Naive B cell (primary cell): ENCODE measurements at regions not wholly inside any gene's neighbourhood (a gene's known extent, or its start where the extent isn't known, plus 50 kb on each side); places are given as distances from the start of the nearest gene placed in this dataset.
"Not testable (repeated sequence)": the region's sequence is repeated elsewhere in the genome, so short reads cannot be mapped to it uniquely, and the experiment has no call there.

ENCODE experiments used
- ATAC-seq, 2 donors: fragments of 150-1000 bp; cut with Tn5 transposase; 2 replicates each; pipeline ENCODE4 v1.10.0; 2021; ENCODE audit warnings: low read depth in 2 of 2, mild to moderate bottlenecking in 2 of 2, moderate library complexity in 2 of 2
- DNase-seq: peaks from one replicate; pipeline ENCODE4 v3.0.0; 2022
- H3K27ac Mint-ChIP-seq, 6 donors: one replicate each; pipeline ENCODE4 v1.8.0; 2020 to 2022; ENCODE audit warnings: mild to moderate bottlenecking in 6 of 6, mixed read lengths in 6 of 6, moderate library complexity in 5 of 6, inconsistent platforms in 2 of 6
- H3K27me3 Mint-ChIP-seq, 3 donors: one replicate each; pipeline ENCODE4 v1.8.0; 2021 to 2022; ENCODE audit warnings: mixed read lengths in 3 of 3, mild to moderate bottlenecking in 1 of 3
- H3K36me3 Mint-ChIP-seq, 2 donors: one replicate each; pipeline ENCODE4 v1.8.0; 2020 to 2022; ENCODE audit warnings: mixed read lengths in 2 of 2, inconsistent platforms in 1 of 2, mild to moderate bottlenecking in 1 of 2
- H3K4me1 Mint-ChIP-seq, 3 donors: one replicate each; pipeline ENCODE4 v1.8.0; 2020 to 2022; ENCODE audit warnings: mixed read lengths in 3 of 3, inconsistent platforms in 1 of 3, mild to moderate bottlenecking in 1 of 3, moderate library complexity in 1 of 3
- H3K4me3 Mint-ChIP-seq, 8 donors: one replicate each; pipeline ENCODE4 v1.8.0; 2020 to 2022; ENCODE audit warnings: mild to moderate bottlenecking in 8 of 8, mixed read lengths in 8 of 8, moderate library complexity in 8 of 8, inconsistent platforms in 2 of 8
- H3K9me3 Mint-ChIP-seq, 7 donors: one replicate each; pipeline ENCODE4 v1.8.0; 2020 to 2022; ENCODE audit warnings: mixed read lengths in 7 of 7, mild to moderate bottlenecking in 5 of 7, inconsistent platforms in 2 of 7, moderate library complexity in 1 of 7

GRCh38 chr3:3665961-3666640 lies 133.1 kb upstream of the LRRN1 start:
- peaks cover 5 to 11% (median 7%) of the 10 kb centered on the region in 3 donors for H3K4me1 Mint-ChIP-seq
- H3K36me3 Mint-ChIP-seq, result no peaks in the 10 kb centered on the region
- H3K27ac Mint-ChIP-seq, result peak overlapping the region in 2 of 6 donors; percentile 36 to 67
- H3K27me3 Mint-ChIP-seq, result peaks cover 0 to 6% (median 3%) of the 10 kb centered on the region in 3 donors
- peak; percentile 52 to 58 for ATAC-seq
- DNase-seq, result no peak
- H3K9me3 Mint-ChIP-seq, result peaks cover 3 to 18% (median 6%) of the 10 kb centered on the region in 7 donors
- peak overlapping the region in 2 of 8 donors; percentile 39 to 41 for H3K4me3 Mint-ChIP-seq

GRCh38 chr3:3665546-3665945 lies 133.7 kb upstream of the LRRN1 start:
- H3K36me3 Mint-ChIP-seq, result no peaks in the 10 kb centered on the region
- ATAC-seq (no peak), DNase-seq (no peak)
- H3K9me3 Mint-ChIP-seq, result peaks cover 0 to 18% (median 6%) of the 10 kb centered on the region in 7 donors
- H3K27me3 Mint-ChIP-seq, result peaks cover 0 to 6% (median 3%) of the 10 kb centered on the region in 3 donors
- peaks cover 5 to 11% (median 7%) of the 10 kb centered on the region in 3 donors for H3K4me1 Mint-ChIP-seq
- peak overlapping the region in 3 of 8 donors; percentile 29 to 72 (median 41) for H3K4me3 Mint-ChIP-seq
- peak overlapping the region in 1 of 6 donors; percentile 67 for H3K27ac Mint-ChIP-seq

- Mint-ChIP-seq H3K9me3 (peaks cover 0 to 14% (median 6%) of the 10 kb centered on the region in 7 donors), H3K36me3 (no peaks in the 10 kb centered on the region), H3K4me3 (no peak overlapping the region), H3K27me3 (peaks cover 0 to 6% (median 3%) of the 10 kb centered on the region in 3 donors), H3K4me1 (peaks cover 5 to 11% (median 7%) of the 10 kb centered on the region in 3 donors), H3K27ac (no peak overlapping the region)
- DNase-seq (no peak), ATAC-seq (no peak)
These were observed 134.3 kb upstream of the LRRN1 start for GRCh38 chr3:3664935-3665334.

GRCh38 chr3:3662610-3663009 lies 136.6 kb upstream of the LRRN1 start:
- Mint-ChIP-seq H3K9me3 (peaks cover 0 to 6% (median 3%) of the 10 kb centered on the region in 7 donors), H3K27ac (no peak overlapping the region), H3K36me3 (no peaks in the 10 kb centered on the region), H3K4me3 (no peak overlapping the region), H3K4me1 (peaks cover 5 to 11% (median 7%) of the 10 kb centered on the region in 3 donors), H3K27me3 (peaks cover 0 to 6% (median 3%) of the 10 kb centered on the region in 3 donors)
- ATAC-seq (no peak), DNase-seq (no peak)

GRCh38 chr3:3654916-3655315 lies 144.3 kb upstream of the LRRN1 start:
- Mint-ChIP-seq H3K4me1 (no peaks in the 10 kb centered on the region), H3K27me3 (peaks cover 0 to 7% (median 3%) of the 10 kb centered on the region in 3 donors), H3K4me3 (no peak overlapping the region), H3K27ac (no peak overlapping the region), H3K36me3 (no peaks in the 10 kb centered on the region), H3K9me3 (peaks cover 0 to 2% (median 0%) of the 10 kb centered on the region in 7 donors)
- ATAC-seq (no peak), DNase-seq (no peak)

- H3K9me3 Mint-ChIP-seq, result no peaks in the 10 kb centered on the region
- H3K27ac Mint-ChIP-seq, result no peak overlapping the region
- H3K27me3 Mint-ChIP-seq, result peaks cover 0 to 7% (median 3%) of the 10 kb centered on the region in 3 donors
- no peaks in the 10 kb centered on the region for H3K36me3 Mint-ChIP-seq
- H3K4me1 Mint-ChIP-seq, result peaks cover 0 to 6% (median 0%) of the 10 kb centered on the region in 3 donors
- DNase-seq (no peak), ATAC-seq (no peak)
- no peak overlapping the region for H3K4me3 Mint-ChIP-seq
These were observed 150.1 kb upstream of the LRRN1 start for GRCh38 chr3:3648988-3649679.

- DNase-seq, result no peak
- H3K4me1 Mint-ChIP-seq, result peaks cover 0 to 6% (median 0%) of the 10 kb centered on the region in 3 donors
- H3K27ac Mint-ChIP-seq, result peak overlapping the region in 1 of 6 donors; percentile 57
- H3K4me3 Mint-ChIP-seq, result no peak overlapping the region
- H3K9me3 Mint-ChIP-seq, result no peaks in the 10 kb centered on the region
- peaks cover under 1 to 13% (median 5%) of the 10 kb centered on the region in 3 donors for H3K27me3 Mint-ChIP-seq
- H3K36me3 Mint-ChIP-seq, result no peaks in the 10 kb centered on the region
- ATAC-seq, result no peak
These were observed 152.3 kb upstream of the LRRN1 start for GRCh38 chr3:3646934-3647333.

GRCh38 chr3:3646103-3646844 lies 153.0 kb upstream of the LRRN1 start:
- not testable (repeated sequence) for DNase-seq, ATAC-seq, H3K9me3 Mint-ChIP-seq, H3K36me3 Mint-ChIP-seq, H3K27me3 Mint-ChIP-seq, H3K4me1 Mint-ChIP-seq
- peak overlapping the region in 1 of 6 donors; percentile 57 for H3K27ac Mint-ChIP-seq
- H3K4me3 Mint-ChIP-seq, result peak overlapping the region in 1 of 8 donors; percentile 20

GRCh38 chr3:3641877-3642455 lies 157.3 kb upstream of the LRRN1 start:
- no peak for DNase-seq
- H3K4me1 Mint-ChIP-seq, result peaks cover 0 to 4% (median 0%) of the 10 kb centered on the region in 3 donors

GRCh38 chr3:3639078-3639477 lies 160.2 kb upstream of the LRRN1 start:
- peaks cover 0 to 7% (median 5%) of the 10 kb centered on the region in 3 donors for H3K27me3 Mint-ChIP-seq
- H3K36me3 Mint-ChIP-seq, result no peaks in the 10 kb centered on the region
- ATAC-seq (no peak), DNase-seq (no peak)
- peaks cover 0 to 1% (median 0%) of the 10 kb centered on the region in 7 donors for H3K9me3 Mint-ChIP-seq
- no peak overlapping the region for H3K27ac Mint-ChIP-seq
- no peak overlapping the region for H3K4me3 Mint-ChIP-seq
- no peaks in the 10 kb centered on the region for H3K4me1 Mint-ChIP-seq

More at GRCh38 chr3:3641877-3642455, 157.3 kb upstream of the LRRN1 start:
- Mint-ChIP-seq H3K27me3 (peaks cover 0 to 7% (median 5%) of the 10 kb centered on the region in 3 donors), H3K9me3 (peaks cover 0 to 1% (median 0%) of the 10 kb centered on the region in 7 donors), H3K4me3 (no peak overlapping the region), H3K36me3 (no peaks in the 10 kb centered on the region), H3K27ac (no peak overlapping the region)
- no peak for ATAC-seq

- Mint-ChIP-seq H3K4me1 (no peaks in the 10 kb centered on the region), H3K4me3 (no peak overlapping the region), H3K27me3 (no peaks in the 10 kb centered on the region), H3K9me3 (peaks cover 0 to 1% (median 0%) of the 10 kb centered on the region in 7 donors), H3K36me3 (no peaks in the 10 kb centered on the region), H3K27ac (no peak overlapping the region)
- DNase-seq (no peak), ATAC-seq (no peak)
These were observed 162.4 kb upstream of the LRRN1 start for GRCh38 chr3:3636815-3637214.

GRCh38 chr3:3635109-3635508 lies 164.1 kb upstream of the LRRN1 start:
- DNase-seq (no peak), ATAC-seq (no peak)
- H3K27ac Mint-ChIP-seq, result no peak overlapping the region

GRCh38 chr3:3634326-3634725 lies 164.9 kb upstream of the LRRN1 start:
- no peaks in the 10 kb centered on the region for H3K27me3 Mint-ChIP-seq
- no peak for DNase-seq
- no peaks in the 10 kb centered on the region for H3K4me1 Mint-ChIP-seq
- peaks cover 0 to 5% (median 0%) of the 10 kb centered on the region in 7 donors for H3K9me3 Mint-ChIP-seq
- H3K4me3 Mint-ChIP-seq, result no peak overlapping the region
- ATAC-seq, result no peak
- H3K36me3 Mint-ChIP-seq, result no peaks in the 10 kb centered on the region
- H3K27ac Mint-ChIP-seq, result no peak overlapping the region

More at GRCh38 chr3:3635109-3635508, 164.1 kb upstream of the LRRN1 start:
- Mint-ChIP-seq H3K36me3 (no peaks in the 10 kb centered on the region), H3K9me3 (no peaks in the 10 kb centered on the region), H3K4me3 (no peak overlapping the region), H3K27me3 (no peaks in the 10 kb centered on the region), H3K4me1 (no peaks in the 10 kb centered on the region)
